ENCODE measurements at regions not wholly inside any gene's neighbourhood (a gene's known extent, or its start where the extent isn't known, plus 50 kb on each side); places are given as distances from the start of the nearest gene placed in this dataset.

- H3F3A ChIP-seq (ENCODE audit: insufficient read depth, low read length, poor library complexity, severe bottlenecking), result no peaks in the 10 kb centered on the region
Measured at GRCh38 chr2:215705771-215706361, 270.0 kb upstream of the FN1 start.

GRCh38 chr2:215705281-215705680, 269.4 kb upstream of the FN1 start:
- Histone ChIP-seq H3K9ac (ENCODE audit: low read length) (no peak overlapping the region), H3K27me3 (ENCODE audit: insufficient read depth, low read depth, low read length) (no peaks in the 10 kb centered on the region), H3K4me2 (ENCODE audit: low read length) (no peak overlapping the region), H3K79me2 (replicated peaks; ENCODE audit: insufficient read depth, low read length) (no peaks in the 10 kb centered on the region), H3F3A (ENCODE audit: insufficient read depth, low read length, poor library complexity, severe bottlenecking) (no peaks in the 10 kb centered on the region), H3K36me3 (ENCODE audit: insufficient read depth, low read length) (no peaks in the 10 kb centered on the region), H2AFZ (ENCODE audit: low read depth, low read length) (no peak overlapping the region), H3K9me3 (ENCODE audit: low read length) (no peaks in the 10 kb centered on the region), H3K27ac (ENCODE audit: low read length) (no peak overlapping the region), H4K20me1 (ENCODE audit: insufficient read depth) (no peaks in the 10 kb centered on the region), H3K4me3 (ENCODE audit: low read length) (no peak overlapping the region), H3K9me2 (ENCODE audit: insufficient read depth, low read length) (no peaks in the 10 kb centered on the region)
- TF ChIP-seq EP300 (conservative IDR thresholded peaks at IDR 0.05; ENCODE audit: poor library complexity, severe bottlenecking) (no peak), CTCF (IDR thresholded peaks at IDR 0.05; ENCODE audit: poor library complexity, severe bottlenecking) (no peak), EZH2 (IDR thresholded peaks at IDR 0.05; ENCODE audit: borderline replicate concordance, insufficient read depth, low read length, poor library complexity, severe bottlenecking) (no peak), TAF1 (IDR thresholded peaks at IDR 0.05; ENCODE audit: low read depth) (no peak), POLR2AphosphoS5 (IDR thresholded peaks at IDR 0.05) (no peak), MXI1 (conservative IDR thresholded peaks at IDR 0.05; ENCODE audit: poor library complexity, severe bottlenecking) (no peak)

More at GRCh38 chr2:215705771-215706361, 270.0 kb upstream of the FN1 start:
- TF ChIP-seq MXI1 (conservative IDR thresholded peaks at IDR 0.05; ENCODE audit: poor library complexity, severe bottlenecking) (no peak), RAD21 (conservative IDR thresholded peaks at IDR 0.05) (no peak), EP300 (conservative IDR thresholded peaks at IDR 0.05; ENCODE audit: poor library complexity, severe bottlenecking) (no peak), REST (IDR thresholded peaks at IDR 0.05; ENCODE audit: borderline replicate concordance) (no peak), CTCF (IDR thresholded peaks at IDR 0.05; ENCODE audit: poor library complexity, severe bottlenecking) (no peak), POLR2AphosphoS5 (IDR thresholded peaks at IDR 0.05) (no peak), EZH2 (IDR thresholded peaks at IDR 0.05; ENCODE audit: borderline replicate concordance, insufficient read depth, low read length, poor library complexity, severe bottlenecking) (no peak), SMC3 (conservative IDR thresholded peaks at IDR 0.05; ENCODE audit: poor library complexity) (no peak), TAF1 (IDR thresholded peaks at IDR 0.05; ENCODE audit: low read depth) (no peak)
- no peak overlapping the region for H3K9ac ChIP-seq (ENCODE audit: low read length)
- no peaks in the 10 kb centered on the region for H3K36me3 ChIP-seq (ENCODE audit: insufficient read depth, low read length)
- H3K9me2 ChIP-seq (ENCODE audit: insufficient read depth, low read length), result no peaks in the 10 kb centered on the region
- H3K27ac ChIP-seq (ENCODE audit: low read length), result no peak overlapping the region
- no peaks in the 10 kb centered on the region for H4K20me1 ChIP-seq (ENCODE audit: insufficient read depth)
- H2AFZ ChIP-seq (ENCODE audit: low read depth, low read length), result no peak overlapping the region
- no peaks in the 10 kb centered on the region for H3K79me2 ChIP-seq (replicated peaks; ENCODE audit: insufficient read depth, low read length)
- no peaks in the 10 kb centered on the region for H3K27me3 ChIP-seq (ENCODE audit: insufficient read depth, low read depth, low read length)
- H3K9me3 ChIP-seq (ENCODE audit: low read length), result no peaks in the 10 kb centered on the region
- no peak overlapping the region for H3K4me2 ChIP-seq (ENCODE audit: low read length)
- no peak overlapping the region for H3K4me3 ChIP-seq (ENCODE audit: low read length)

Measured in neural cell (in vitro differentiated cells).